WERI-Rb-1 (cell line): ENCODE measurements at regions not wholly inside any gene's neighbourhood (a gene's known extent, or its start where the extent isn't known, plus 50 kb on each side); places are given as distances from the start of the nearest gene placed in this dataset.

ENCODE experiments used
- DNase-seq: peaks from one replicate; pipeline ENCODE4 v3.0.0-alpha.2; 2020
- H3K27ac ChIP-seq: fragments of 250-450 bp; sonication (Bioruptor Pico); 2 replicates; pipeline ENCODE4 v1.5.1; 2020; ENCODE audit warnings: mild to moderate bottlenecking, moderate library complexity
- H3K27me3 ChIP-seq: fragments of 250-450 bp; sonication (Bioruptor Pico); 2 replicates; pipeline ENCODE4 v1.5.1; 2021; ENCODE audit warnings: mild to moderate bottlenecking, low read depth, moderate library complexity; ENCODE audit not compliant: insufficient read depth, severe bottlenecking
- H3K36me3 ChIP-seq: fragments of 250-450 bp; sonication (Bioruptor Pico); 2 replicates; pipeline ENCODE4 v1.5.1; 2020; ENCODE audit warnings: mild to moderate bottlenecking, moderate library complexity
- H3K4me3 ChIP-seq: 2 replicates; pipeline ENCODE4 v1.5.1; 2011; ENCODE audit warnings: low read depth, mild to moderate bottlenecking, control low read depth, low read length
- H3K9me3 ChIP-seq: fragments of 250-450 bp; sonication (Bioruptor Pico); 2 replicates; pipeline ENCODE4 v1.5.1; 2021; ENCODE audit warnings: mild to moderate bottlenecking, moderate library complexity; ENCODE audit not compliant: severe bottlenecking
- TF ChIP-seq, protein P1 (sequence below): IDR thresholded peaks from 2 replicates; pipeline ENCODE4 v1.5.1; 2011; ENCODE audit warnings: low read depth, mild to moderate bottlenecking, control low read depth, inconsistent platforms, low read length

DNA sequence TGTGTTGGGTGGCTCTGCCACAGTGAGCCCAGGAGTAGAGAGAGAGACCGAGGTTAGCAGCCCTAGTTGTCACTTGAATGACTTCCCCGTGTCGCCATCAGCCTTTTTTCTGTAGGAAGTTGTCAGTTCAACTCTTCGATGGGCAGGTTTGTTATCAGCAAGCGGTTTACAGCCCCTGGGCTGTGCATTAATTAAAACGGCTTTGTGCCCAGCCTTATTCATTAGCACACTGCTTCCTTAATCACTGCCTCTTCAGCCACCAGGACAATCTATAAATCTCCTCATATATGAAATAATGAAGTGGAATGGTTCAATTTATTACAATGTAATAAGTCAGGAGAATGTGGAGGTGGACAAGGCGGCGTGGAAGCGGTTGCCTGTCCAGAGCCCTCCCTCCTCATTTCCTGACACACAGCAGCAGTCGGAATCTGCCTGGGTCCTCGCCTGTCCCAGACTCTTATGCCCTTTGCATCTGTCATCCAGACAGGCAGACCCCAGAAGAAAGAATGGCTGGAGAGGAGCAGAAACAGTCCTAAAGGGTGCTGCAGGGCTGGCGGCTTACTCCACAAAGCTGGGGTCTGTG lies 122.4 kb upstream of the OPCML start:
- H3K27me3 ChIP-seq: no peaks in the 10 kb centered on the region
- no peak overlapping the region for H3K27ac ChIP-seq
- DNase-seq: no peak
- H3K4me3 ChIP-seq: no peak overlapping the region
- H3K9me3 ChIP-seq: no peaks in the 10 kb centered on the region
- no peaks in the 10 kb centered on the region for H3K36me3 ChIP-seq
- TF ChIP-seq, protein P1, sequence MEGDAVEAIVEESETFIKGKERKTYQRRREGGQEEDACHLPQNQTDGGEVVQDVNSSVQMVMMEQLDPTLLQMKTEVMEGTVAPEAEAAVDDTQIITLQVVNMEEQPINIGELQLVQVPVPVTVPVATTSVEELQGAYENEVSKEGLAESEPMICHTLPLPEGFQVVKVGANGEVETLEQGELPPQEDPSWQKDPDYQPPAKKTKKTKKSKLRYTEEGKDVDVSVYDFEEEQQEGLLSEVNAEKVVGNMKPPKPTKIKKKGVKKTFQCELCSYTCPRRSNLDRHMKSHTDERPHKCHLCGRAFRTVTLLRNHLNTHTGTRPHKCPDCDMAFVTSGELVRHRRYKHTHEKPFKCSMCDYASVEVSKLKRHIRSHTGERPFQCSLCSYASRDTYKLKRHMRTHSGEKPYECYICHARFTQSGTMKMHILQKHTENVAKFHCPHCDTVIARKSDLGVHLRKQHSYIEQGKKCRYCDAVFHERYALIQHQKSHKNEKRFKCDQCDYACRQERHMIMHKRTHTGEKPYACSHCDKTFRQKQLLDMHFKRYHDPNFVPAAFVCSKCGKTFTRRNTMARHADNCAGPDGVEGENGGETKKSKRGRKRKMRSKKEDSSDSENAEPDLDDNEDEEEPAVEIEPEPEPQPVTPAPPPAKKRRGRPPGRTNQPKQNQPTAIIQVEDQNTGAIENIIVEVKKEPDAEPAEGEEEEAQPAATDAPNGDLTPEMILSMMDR: no peak

DNA sequence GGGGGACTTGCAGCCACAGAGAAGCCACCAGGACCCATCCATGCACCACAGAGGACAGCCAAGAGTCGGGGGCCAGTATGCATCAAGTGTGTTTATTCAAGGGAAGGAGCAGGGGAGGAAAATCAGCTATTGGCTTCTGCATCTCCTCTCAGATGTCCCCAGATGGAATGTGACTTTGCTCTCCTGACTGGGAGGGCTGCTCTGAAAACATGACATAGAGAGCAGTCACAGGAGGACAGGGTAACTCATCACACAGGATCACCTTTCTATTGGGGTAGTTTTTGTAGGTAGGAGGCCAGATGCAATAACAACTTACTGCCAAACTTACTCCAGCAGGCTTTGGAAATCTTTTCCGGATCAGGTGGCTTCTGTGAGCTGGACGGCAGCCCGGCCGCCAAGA lies 121.0 kb upstream of the OPCML start:
- H3K27me3 ChIP-seq: no peaks in the 10 kb centered on the region
- no peak overlapping the region for H3K27ac ChIP-seq
- no peaks in the 10 kb centered on the region for H3K9me3 ChIP-seq
- H3K36me3 ChIP-seq: no peaks in the 10 kb centered on the region
- TF ChIP-seq, protein P1: no peak
- no peak for DNase-seq
- H3K4me3 ChIP-seq: no peak overlapping the region

DNA sequence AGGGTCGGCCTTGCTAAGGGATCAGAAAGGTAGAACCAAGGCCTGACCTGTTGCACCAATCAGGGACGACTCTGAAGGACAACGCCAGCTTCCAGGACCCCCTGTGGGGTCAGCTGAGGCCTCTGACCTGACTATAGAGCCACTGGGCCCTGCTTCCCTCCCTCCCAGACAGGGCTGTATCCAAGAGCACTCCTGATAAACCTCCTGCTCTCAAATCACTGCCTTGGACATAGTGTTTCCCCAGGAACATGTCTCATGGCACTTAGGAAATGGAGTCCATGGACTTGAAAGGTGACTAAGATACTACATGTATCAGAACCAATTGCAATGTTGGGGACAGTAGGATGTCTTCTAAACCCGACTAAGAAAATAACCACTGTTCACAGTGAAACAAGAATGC lies 117.8 kb upstream of the OPCML start:
- Histone ChIP-seq H3K4me3 (no peak overlapping the region), H3K36me3 (no peaks in the 10 kb centered on the region), H3K9me3 (no peaks in the 10 kb centered on the region), H3K27ac (no peak overlapping the region), H3K27me3 (no peaks in the 10 kb centered on the region)
- no peak for DNase-seq
- TF ChIP-seq, protein P1: no peak

DNA sequence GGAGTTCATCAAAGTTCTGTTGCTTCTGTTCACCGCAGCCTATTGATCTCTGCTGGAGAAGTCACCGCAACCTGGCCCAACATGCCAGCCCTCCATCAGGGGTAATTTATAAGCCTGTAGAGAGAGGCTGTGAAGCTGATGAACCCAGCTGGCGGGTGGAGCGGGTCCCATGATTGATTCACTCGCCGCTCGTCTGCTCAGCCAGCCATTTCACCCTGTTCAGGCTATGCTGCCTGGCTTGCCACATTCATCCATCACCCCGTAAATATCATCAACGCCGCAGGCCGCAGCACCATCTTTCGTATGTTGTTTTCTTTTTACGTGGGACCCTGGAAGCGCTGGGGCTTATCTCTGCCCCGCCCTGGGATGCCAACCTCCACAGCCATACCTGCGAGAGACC lies 116.7 kb upstream of the OPCML start:
- H3K36me3 ChIP-seq: no peaks in the 10 kb centered on the region
- H3K27ac ChIP-seq: no peak overlapping the region
- TF ChIP-seq, protein P1: no peak
- H3K9me3 ChIP-seq: no peaks in the 10 kb centered on the region
- no peak overlapping the region for H3K4me3 ChIP-seq
- H3K27me3 ChIP-seq: no peaks in the 10 kb centered on the region
- DNase-seq: no peak

DNA sequence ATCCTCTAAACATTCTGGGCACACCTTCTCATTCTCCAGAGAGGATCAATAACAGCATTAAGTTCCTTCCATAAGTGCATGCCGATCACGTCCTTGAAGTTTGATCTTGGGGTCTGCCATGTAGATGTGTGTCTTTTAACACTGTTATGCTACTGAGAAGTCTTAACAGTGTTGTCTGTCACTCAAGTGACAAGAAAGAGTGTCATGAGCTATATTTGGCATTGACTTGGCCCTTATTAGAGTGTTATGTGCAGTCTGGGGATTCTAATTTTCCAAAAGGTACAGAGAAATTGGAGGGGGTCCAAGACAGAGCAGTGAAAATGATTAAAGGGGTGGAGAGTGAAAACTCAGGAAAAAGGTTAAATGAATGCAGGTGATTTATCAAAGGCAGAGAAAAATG lies 107.1 kb upstream of the OPCML start:
- Histone ChIP-seq H3K27ac (no peak overlapping the region), H3K9me3 (no peaks in the 10 kb centered on the region), H3K36me3 (no peaks in the 10 kb centered on the region), H3K4me3 (no peak overlapping the region), H3K27me3 (no peaks in the 10 kb centered on the region)
- TF ChIP-seq, protein P1: no peak
- DNase-seq: no peak

DNA sequence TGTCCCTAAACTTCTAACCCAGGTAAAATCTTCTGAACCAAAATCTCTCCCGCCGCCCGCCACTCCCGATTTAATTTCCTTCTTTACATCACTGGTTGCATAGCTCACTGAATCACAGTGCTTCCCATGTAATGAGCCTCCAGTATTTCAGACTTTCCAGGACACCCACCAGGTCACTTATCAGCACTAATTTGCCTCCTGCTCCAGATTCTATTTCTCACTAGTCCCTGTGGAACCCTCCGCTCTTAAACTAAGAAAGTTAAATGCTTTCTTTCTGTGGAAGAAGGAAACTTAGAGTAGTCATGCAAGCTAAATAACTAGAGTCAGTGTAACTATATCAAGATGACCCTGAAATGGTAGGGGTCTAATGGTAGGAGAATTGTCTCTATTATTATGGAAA lies 106.6 kb upstream of the OPCML start:
- Histone ChIP-seq H3K36me3 (no peaks in the 10 kb centered on the region), H3K27ac (no peak overlapping the region), H3K27me3 (no peaks in the 10 kb centered on the region), H3K9me3 (no peaks in the 10 kb centered on the region), H3K4me3 (no peak overlapping the region)
- DNase-seq: no peak
- TF ChIP-seq, protein P1: no peak
